Adrenal gland (tissue), 9 donors: ENCODE measurements at regions not wholly inside any gene's neighbourhood (a gene's known extent, or its start where the extent isn't known, plus 50 kb on each side); places are given as distances from the start of the nearest gene placed in this dataset.

Source experiments
- DNase-seq, 7 donors: peaks; one replicate each; pipeline ENCODE4 v3.0.0-alpha.2; 2019 to 2020
- H3K27ac ChIP-seq, 5 donors: fragments of 200-600 bp; sonication (generic) in 4 of 5; 1 replicate in 3 of 5; 2 replicates in 2 of 5; pipeline versions ENCODE4 v1.5.1 to v1.8.0; 2016 to 2020; ENCODE audit warnings: mild to moderate bottlenecking in 1 of 5
- H3K27me3 ChIP-seq: fragments of 200-600 bp; 2 replicates; pipeline ENCODE4 v1.8.0; 2021
- H3K36me3 ChIP-seq, 2 donors: fragments of 200-600 bp; replicated peaks in 1 of 2; 1 replicate in 1 of 2; 2 replicates in 1 of 2; pipeline versions ENCODE4 v1.5.1 to v1.8.0; 2018 to 2022
- H3K4me1 ChIP-seq, 2 donors: fragments of 200-600 bp; replicated peaks in 1 of 2; 1 replicate in 1 of 2; 2 replicates in 1 of 2; pipeline versions ENCODE4 v1.5.1 to v1.8.0; 2018 to 2021
- H3K4me3 ChIP-seq, 4 donors: fragments of 200-600 bp; sonication (generic) in 3 of 4; one replicate each; pipeline ENCODE4 v1.5.1; 2016 to 2018
- H3K9me3 ChIP-seq, 3 donors: fragments of 200-600 bp; sonication (generic) in 1 of 3; replicated peaks in 1 of 3; 1 replicate in 2 of 3; 2 replicates in 1 of 3; pipeline versions ENCODE4 v1.5.1 to v1.8.0; 2016 to 2021
- CTCF ChIP-seq, 6 experiments: fragments of 450-650 bp in 4 of 6; fragments of 200-600 bp in 2 of 6; sonication (generic) in 1 of 6; IDR thresholded peaks; 1 replicate in 5 of 6; 2 replicates in 1 of 6; pipeline versions ENCODE4 v1.5.1 to v1.8.0; 2016 to 2021; ENCODE audit warnings: antibody characterized with exemption in 6 of 6, mild to moderate bottlenecking in 2 of 6, moderate library complexity in 1 of 6
- POLR2A ChIP-seq, 2 donors: fragments of 450-650 bp; IDR thresholded peaks; one replicate each; pipeline ENCODE4 v1.6.1; 2017; ENCODE audit warnings: antibody characterized with exemption in 2 of 2, mild to moderate bottlenecking in 2 of 2, moderate library complexity in 1 of 2
- WGBS, 4 donors: extraction: QIAGEN DNeasy Blood & Tissue Kit in 2 of 4; methylation state at CpG; one replicate each; pipeline versions ENCODE4 v1.1.5 to v1.1.7; 2013 to 2017; 5-methylcytosine and 5-hydroxymethylcytosine counted together
- intact Hi-C, 2 donors: fragments of 100-400 bp; cut with DNase I; formaldehyde crosslinking; loops; one replicate each; pipeline versions ENCODE4 v1.14.1 to v1.15.0; 2022 to 2023
- donor health status: healthy with polysubstance abuse.
- donor health status: Bipolar disorder and iron deficiency.
- donor health status: DM: yes; HTN: yes; CAD: no.
- donor health status: DM: no; HTN: no; CAD: no.
- donor health status: DM: no; HTN: no; CAD: no.

GRCh38 chr4:116449764-116450163, 635.6 kb downstream of the TRAM1L1 start:
- intact Hi-C loops, result no loop called here
- 24 to 36% (median 32%) methylated on average over 2 of the region's 2 CpGs for WGBS, 4 donors
- no peaks in the 10 kb centered on the region for H3K36me3 ChIP-seq
- no peaks in the 10 kb centered on the region for H3K9me3 ChIP-seq
- H3K4me1 ChIP-seq, result no peaks in the 10 kb centered on the region
- no peak overlapping the region for H3K4me3 ChIP-seq
- no peak for TF ChIP-seq POLR2A (IDR thresholded peaks at IDR 0.05)
- TF ChIP-seq CTCF (IDR thresholded peaks at IDR 0.05), result no peak
- H3K27me3 ChIP-seq, result no peaks in the 10 kb centered on the region
- no peak for DNase-seq
- no peak overlapping the region for H3K27ac ChIP-seq

- H3K27me3 ChIP-seq, result no peaks in the 10 kb centered on the region
- H3K4me3 ChIP-seq, result no peak overlapping the region
- intact Hi-C loops, result no loop called here
- H3K36me3 ChIP-seq, result no peaks in the 10 kb centered on the region
- no peak for DNase-seq
- no peak overlapping the region for H3K27ac ChIP-seq
- no peaks in the 10 kb centered on the region for H3K9me3 ChIP-seq
- no peaks in the 10 kb centered on the region for H3K4me1 ChIP-seq
- TF ChIP-seq CTCF (IDR thresholded peaks at IDR 0.05) (no peak), POLR2A (IDR thresholded peaks at IDR 0.05) (no peak)
Measured at GRCh38 chr4:116444117-116444516, 641.3 kb downstream of the TRAM1L1 start.

- no peak overlapping the region for H3K27ac ChIP-seq
- H3K4me3 ChIP-seq, result no peak overlapping the region
- intact Hi-C loops, result no loop called here
- H3K27me3 ChIP-seq, result no peaks in the 10 kb centered on the region
- no peak for TF ChIP-seq POLR2A (IDR thresholded peaks at IDR 0.05)
- TF ChIP-seq CTCF (IDR thresholded peaks at IDR 0.05), result no peak
- no peaks in the 10 kb centered on the region for H3K9me3 ChIP-seq
- WGBS, 4 donors, result 71 to 82% (median 77%) methylated on average over 1 of the region's 1 CpG
- H3K36me3 ChIP-seq, result no peaks in the 10 kb centered on the region
- DNase-seq, result no peak
- H3K4me1 ChIP-seq, result no peaks in the 10 kb centered on the region
Measured at GRCh38 chr4:116438981-116439729, 646.2 kb downstream of the TRAM1L1 start.

GRCh38 chr4:116438417-116438816, 647.0 kb downstream of the TRAM1L1 start:
- H3K27ac ChIP-seq, result no peak overlapping the region
- H3K4me3 ChIP-seq, result no peak overlapping the region
- no peaks in the 10 kb centered on the region for H3K27me3 ChIP-seq
- intact Hi-C loops, result no loop called here
- TF ChIP-seq CTCF (IDR thresholded peaks at IDR 0.05) (no peak), POLR2A (IDR thresholded peaks at IDR 0.05) (no peak)
- 28 to 43% (median 31%) methylated on average over 2 of the region's 2 CpGs for WGBS, 4 donors
- H3K36me3 ChIP-seq, result no peaks in the 10 kb centered on the region
- DNase-seq, result no peak
- H3K9me3 ChIP-seq, result no peaks in the 10 kb centered on the region
- no peaks in the 10 kb centered on the region for H3K4me1 ChIP-seq
